ENCODE measurements at regions not wholly inside any gene's neighbourhood (a gene's known extent, or its start where the extent isn't known, plus 50 kb on each side); places are given as distances from the start of the nearest gene placed in this dataset.

DNA sequence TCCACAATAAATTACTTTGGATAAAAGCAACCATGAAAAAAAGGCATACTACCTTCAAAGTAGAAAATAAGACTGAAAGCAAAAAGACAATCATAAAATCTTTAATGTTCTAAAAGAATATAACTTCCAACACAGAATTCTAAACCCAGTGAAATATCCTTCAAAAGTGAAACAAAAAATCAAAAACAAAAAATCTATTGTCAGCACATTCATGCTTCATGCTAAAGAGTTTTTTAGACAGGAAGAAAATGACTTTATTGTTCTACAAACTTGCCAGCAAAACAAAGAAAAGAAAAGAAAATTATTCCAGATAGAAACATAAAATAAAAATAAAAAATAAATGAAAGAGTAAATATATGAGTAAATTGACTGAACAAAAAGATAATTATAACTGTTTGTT, 134.9 kb downstream of the EFHB start:
- TF ChIP-seq, protein P1, sequence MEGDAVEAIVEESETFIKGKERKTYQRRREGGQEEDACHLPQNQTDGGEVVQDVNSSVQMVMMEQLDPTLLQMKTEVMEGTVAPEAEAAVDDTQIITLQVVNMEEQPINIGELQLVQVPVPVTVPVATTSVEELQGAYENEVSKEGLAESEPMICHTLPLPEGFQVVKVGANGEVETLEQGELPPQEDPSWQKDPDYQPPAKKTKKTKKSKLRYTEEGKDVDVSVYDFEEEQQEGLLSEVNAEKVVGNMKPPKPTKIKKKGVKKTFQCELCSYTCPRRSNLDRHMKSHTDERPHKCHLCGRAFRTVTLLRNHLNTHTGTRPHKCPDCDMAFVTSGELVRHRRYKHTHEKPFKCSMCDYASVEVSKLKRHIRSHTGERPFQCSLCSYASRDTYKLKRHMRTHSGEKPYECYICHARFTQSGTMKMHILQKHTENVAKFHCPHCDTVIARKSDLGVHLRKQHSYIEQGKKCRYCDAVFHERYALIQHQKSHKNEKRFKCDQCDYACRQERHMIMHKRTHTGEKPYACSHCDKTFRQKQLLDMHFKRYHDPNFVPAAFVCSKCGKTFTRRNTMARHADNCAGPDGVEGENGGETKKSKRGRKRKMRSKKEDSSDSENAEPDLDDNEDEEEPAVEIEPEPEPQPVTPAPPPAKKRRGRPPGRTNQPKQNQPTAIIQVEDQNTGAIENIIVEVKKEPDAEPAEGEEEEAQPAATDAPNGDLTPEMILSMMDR (IDR thresholded peaks at IDR 0.05): no peak
- TF ChIP-seq POLR2A (IDR thresholded peaks at IDR 0.05; ENCODE audit: low read depth): no peak
